Activated T-helper 1 cell treated with anti-CD3 and anti-CD28 coated beads, Interleukin-2, amount 50 U/mL, for 16 hours (primary cell): ENCODE measurements at regions not wholly inside any gene's neighbourhood (a gene's known extent, or its start where the extent isn't known, plus 50 kb on each side); places are given as distances from the start of the nearest gene placed in this dataset.

ENCODE experiments used
- DNase-seq, 2 donors: peaks; one replicate each; pipeline ENCODE4 v3.0.0-alpha.2; 2020; ENCODE audit warnings: low read depth in 1 of 2, low spot score in 1 of 2

DNA sequence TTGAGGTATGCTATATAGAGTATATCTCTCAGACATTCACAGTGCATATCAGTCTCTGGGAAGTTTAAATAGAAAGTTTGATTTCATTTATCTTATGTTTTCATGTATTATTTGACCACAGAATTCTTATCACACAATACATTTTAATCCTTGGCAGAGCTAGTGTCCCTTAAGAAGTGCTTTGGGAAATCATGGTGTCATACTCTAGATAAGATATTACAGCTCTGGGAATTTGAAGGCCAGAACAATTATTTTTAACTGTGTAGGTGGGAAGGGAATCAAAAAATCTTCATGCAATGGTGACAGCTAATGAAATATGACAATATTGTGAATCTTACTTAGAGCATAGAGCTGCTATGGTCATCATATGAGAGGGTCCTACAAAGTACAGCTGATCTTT is 451.3 kb upstream of the FAM98A start:
- no peak for DNase-seq

- no peak for DNase-seq
Observed at GRCh38 chr2:34045101-34045655, 446.1 kb upstream of the FAM98A start.

GRCh38 chr2:34037886-34038285 is 438.8 kb upstream of the FAM98A start:
- DNase-seq, result no peak

GRCh38 chr2:34037157-34037556 is 438.1 kb upstream of the FAM98A start:
- DNase-seq, result no peak

DNA sequence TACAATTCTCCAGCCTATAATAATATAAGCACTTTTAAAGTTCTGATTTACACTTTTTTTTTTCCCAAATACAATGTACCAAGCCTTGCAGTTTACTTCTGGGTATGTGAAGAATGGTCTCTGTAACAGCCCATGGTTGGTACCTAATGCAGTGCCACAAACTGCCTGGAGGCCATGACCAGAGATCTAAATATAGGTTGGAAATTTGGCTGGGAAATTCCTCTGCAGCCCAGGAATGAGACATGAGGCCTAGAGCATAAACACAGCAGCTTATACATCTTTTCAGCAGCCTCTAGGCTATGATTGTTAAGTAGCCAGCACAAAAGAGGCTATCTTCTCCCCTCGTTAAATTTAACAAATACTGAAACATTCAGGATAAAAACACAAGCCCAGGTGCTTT is 432.0 kb upstream of the FAM98A start:
- DNase-seq, result no peak

GRCh38 chr2:34030273-34030672 is 431.2 kb upstream of the FAM98A start:
- no peak for DNase-seq

DNA sequence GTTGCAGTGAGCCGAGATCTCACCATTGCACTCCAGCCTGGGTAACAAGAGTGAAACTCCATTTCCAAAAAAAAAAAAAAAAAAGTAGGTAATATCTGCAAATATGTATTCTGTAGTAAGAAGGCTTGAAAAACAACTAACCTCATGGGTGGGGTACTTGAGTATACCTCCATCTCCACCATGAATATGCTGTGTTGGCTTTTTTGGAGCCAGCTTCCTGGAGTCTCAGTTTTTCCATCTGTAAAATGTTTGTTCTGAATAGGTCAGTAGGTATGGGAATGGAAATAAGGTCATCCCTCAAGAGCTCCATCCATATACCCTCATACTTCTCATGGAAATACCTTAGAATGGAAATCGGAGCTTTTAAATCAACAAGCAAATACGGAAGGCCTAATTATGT is 430.0 kb upstream of the FAM98A start:
- no peak for DNase-seq

DNA sequence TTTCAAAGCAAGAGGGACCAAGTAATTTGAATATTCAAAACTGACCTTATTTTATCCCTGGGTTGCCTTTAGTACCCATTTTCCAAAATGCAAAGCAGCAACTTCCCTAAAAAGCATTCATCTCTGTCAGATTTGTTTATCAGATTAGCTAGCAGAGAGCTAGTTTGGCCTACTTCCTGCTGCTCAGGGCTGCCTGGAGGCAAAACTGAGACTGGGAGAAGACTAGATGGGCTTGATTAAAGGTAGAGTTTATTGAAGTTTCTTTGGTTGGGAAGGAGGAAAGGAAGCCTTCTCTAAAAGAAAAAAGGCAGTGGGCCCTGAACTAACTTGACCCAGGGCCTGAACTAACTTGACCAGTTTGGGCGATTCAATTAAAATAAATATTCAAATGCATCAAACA is 426.1 kb upstream of the FAM98A start:
- DNase-seq, result no peak

DNA sequence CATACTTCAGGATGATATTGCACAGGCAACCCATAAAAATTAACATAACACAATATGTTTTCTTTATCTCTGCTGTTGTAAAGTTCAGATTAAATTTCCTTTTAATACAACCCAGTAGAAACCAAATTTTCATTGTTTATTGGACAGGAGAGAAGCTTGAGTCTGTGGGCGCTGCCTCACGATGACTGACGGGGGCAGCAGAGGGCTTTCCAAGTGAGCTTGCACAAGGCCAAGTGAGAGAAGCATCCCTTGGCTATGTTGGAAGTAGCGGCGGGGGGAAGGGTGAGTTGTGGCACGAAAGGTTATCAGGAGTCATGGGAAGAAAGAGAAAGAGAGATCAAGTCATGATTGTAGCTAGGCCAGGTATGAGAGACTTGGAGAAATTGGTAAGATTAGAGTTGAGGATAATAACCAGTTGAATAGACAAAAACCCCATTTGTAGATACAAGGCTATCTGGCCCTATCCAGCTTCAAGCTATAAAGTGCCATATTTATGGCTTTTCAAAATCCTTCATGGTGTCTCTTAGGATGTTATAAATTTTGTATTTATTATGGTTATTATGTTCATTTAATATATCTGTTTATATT is 413.7 kb upstream of the FAM98A start:
- no peak for DNase-seq

DNA sequence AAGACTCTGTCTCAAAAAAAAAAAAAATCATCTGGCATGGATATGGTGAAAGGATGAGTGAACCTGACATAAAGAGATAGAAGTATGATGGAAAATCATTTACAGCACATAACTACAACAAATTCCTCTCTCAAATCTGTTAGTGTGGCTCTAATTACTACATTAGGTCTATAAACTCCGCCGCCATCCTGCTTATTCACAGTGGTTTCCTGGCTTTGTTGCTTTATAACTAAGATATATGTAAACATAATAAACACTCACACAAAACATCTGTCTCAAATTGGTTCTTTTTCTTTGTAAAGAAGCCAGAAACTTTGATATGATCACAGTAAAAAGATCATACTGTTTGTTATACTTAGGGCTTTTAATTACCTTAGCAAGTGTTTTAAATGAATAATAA is 412.6 kb upstream of the FAM98A start:
- DNase-seq, result no peak

- no peak for DNase-seq
Observed at GRCh38 chr2:34005901-34006300, 406.8 kb upstream of the FAM98A start.

GRCh38 chr2:34004936-34005335 is 405.8 kb upstream of the FAM98A start:
- DNase-seq, result no peak

- DNase-seq, result no peak
Observed at GRCh38 chr2:34003795-34004194, 404.7 kb upstream of the FAM98A start.

DNA sequence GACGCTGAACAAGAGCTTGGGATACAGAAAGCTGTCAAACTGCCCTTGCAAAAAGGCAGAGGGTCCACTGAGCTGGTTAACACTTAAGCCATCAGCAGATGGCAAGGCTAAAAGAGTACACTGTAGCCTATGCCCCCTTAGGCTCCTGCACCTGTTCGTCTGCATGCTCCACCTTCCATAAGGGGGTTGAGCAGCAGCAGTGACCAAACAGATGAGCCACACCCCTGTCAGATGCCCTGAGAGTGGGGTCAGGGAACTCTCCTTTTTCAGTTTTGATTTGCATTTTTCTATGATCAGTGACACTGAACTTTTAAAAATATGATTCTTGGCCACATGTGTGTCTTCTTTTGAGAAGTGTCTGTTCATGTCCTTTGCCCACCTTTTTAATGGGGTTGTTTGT is 402.5 kb upstream of the FAM98A start:
- DNase-seq, result no peak

GRCh38 chr2:33984131-33984530 is 385.0 kb upstream of the FAM98A start:
- DNase-seq, result no peak

- no peak for DNase-seq
Observed at GRCh38 chr2:33978471-33978870, 379.4 kb upstream of the FAM98A start.

DNA sequence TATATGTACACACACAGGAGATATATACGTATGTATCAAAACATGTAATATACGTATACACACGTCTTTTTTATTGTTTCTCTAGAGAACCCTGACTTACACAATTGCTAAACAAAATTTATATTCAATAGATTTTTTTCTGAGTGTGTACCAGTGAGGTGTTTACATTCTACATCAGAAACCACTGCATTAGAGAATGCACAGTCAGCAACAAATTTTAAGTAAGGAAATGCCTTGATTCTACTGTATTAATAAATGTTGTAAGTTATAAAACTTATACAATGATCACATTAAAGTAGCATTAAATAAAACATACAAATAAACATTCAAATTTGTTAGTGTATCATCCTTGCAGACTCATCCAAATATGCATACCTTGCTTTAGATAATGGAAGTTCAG is 376.4 kb upstream of the FAM98A start:
- no peak for DNase-seq

DNA sequence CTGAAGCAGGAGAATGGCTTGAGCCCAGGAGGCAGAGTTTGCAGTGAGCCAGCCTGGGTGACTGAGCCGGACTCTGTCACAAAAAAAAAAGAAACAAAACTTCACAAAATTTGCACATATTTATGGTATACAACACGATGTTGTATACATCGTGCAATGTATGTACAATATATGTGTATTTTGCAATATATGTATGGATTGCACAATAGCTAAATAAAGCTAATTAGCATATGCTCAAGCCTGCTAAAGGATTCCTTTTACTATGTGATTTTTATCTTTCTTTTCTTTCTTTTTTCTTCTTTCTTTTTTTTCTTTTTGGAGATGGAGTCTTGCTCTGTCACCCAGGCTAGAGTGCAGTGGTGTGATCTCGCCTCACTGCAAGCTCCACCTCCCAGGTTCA is 368.0 kb upstream of the FAM98A start:
- DNase-seq, result no peak

DNA sequence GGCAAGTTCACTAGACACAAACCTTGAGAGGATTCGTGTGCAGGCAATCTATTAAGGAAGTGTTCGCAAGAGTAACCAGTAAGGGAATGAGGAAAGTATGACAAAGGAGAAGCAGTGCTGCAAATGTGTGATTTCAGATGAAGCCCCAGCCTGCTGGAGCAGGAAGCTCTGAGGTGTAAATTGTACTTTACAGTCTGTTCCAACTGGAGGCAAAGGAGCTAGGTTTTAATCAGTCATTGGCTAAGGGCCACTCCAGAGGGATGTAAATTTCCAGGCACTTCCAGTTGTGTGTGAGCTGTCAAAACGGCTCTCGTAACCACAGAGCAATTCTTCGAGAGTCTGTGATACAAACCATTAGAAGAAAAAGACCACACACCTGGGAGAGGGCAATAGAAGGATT is 359.5 kb upstream of the FAM98A start:
- no peak for DNase-seq

GRCh38 chr2:33949371-33949770 is 350.3 kb upstream of the FAM98A start:
- DNase-seq, result no peak

DNA sequence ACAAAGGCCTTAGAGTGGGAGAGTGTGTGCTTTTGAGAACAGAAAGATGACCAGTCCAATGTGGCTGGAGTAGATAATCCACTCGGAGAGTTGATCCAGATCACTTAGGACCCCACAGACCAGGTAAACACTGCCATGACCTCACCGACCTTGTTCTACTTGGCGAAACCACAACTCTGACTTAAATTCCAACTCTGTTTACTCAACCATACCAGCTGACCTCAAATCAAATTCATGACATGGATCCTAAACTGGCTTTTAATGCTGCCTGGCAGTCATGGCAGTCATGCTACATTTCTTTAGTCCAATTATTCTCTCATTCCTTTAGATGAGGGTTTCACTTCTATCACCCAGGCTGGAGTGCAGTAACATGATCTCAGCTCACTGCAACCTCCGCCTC is 347.1 kb upstream of the FAM98A start:
- no peak for DNase-seq

DNA sequence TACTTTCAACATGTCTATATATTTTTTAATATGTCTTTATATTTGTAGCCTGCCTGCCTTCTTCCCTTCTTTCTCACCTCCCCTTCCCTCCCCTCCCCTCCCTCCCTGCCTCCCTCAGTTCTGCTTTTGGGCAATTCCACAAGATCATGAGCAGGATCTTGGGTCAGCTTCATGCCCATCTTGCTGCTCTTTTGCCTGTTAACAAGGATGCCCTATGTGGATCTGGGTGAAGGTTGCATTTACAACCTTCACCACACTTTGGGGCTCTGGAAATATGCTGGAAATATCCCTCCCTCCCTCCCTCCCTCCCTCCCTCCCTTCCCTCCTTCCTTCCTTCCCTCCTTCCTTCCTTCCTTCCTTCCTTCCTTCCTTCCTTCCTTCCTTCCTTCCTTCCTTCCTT is 334.1 kb upstream of the FAM98A start:
- no peak for DNase-seq

GRCh38 chr2:33931164-33931563 is 332.1 kb upstream of the FAM98A start:
- no peak for DNase-seq

DNA sequence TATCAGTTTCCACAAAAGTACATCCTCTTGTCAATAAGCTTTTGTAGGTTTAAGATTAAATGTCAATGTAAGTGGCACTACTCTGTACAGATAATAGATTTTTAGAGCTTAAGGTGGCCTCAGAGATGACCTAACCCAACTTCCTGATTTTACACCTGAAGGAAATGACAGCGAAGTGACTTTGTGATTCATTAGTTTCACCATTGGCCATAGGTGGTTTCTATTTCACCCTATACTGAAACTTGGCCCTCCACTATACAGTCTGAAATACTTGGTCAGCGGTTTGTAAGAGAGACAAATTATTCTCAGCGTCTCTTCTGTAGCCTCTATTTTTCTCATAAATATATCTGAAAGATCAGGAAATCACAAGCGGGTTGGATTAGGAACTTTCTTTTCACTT is 330.4 kb upstream of the FAM98A start:
- no peak for DNase-seq
